K562 (cell line): ENCODE measurements at regions not wholly inside any gene's neighbourhood (a gene's known extent, or its start where the extent isn't known, plus 50 kb on each side); places are given as distances from the start of the nearest gene placed in this dataset.

Experiments
- ATAC-seq: fragments of 200-7000 bp; cut with Tn5 transposase; 3 replicates; pipeline ENCODE4 v1.9.1; 2020; ENCODE audit warnings: moderate library complexity
- BruUV-seq: library from RNA; stranded (reverse); fragments of 400-500 nt; replicated peaks from 2 replicates; lab custom pipeline; 2021; lab: Mats Ljungman, UMichigan
- CTCF ChIA-PET: fragments of 300-600 bp; formaldehyde crosslinking; extraction: SDS; loops from one replicate; lab custom pipeline; 2021; ENCODE audit warnings: low intra/inter-chr PET ratio; lab: Yijun Ruan, JAX
- POLR2A ChIA-PET: fragments of 300-600, 350-650 bp; sonication (Branson Sonifier 250); formaldehyde crosslinking; extraction: SDS; loops from one replicate; lab custom pipeline; 2021; ENCODE audit warnings: antibody characterized with exemption, inconsistent platforms; lab: Yijun Ruan, JAX
- DNase-seq, 4 experiments: peaks; one replicate each; pipeline versions ENCODE4 v3.0.0 to v3.0.0-alpha.2; 2011 to 2018; ENCODE audit warnings: low spot score in 3 of 4, mixed read lengths in 3 of 4; ENCODE audit errors: extremely low read depth in 1 of 4
- FAIRE-seq: peaks from 2 replicates; lab custom pipeline; 2011; peaks lifted over from hg19 to GRCh38; lab: Jason Lieb, UNC
- H2AFZ ChIP-seq: 2 replicates; pipeline ENCODE4 v1.6.0; 2011; ENCODE audit warnings: low read depth, low read length, control low read depth, inconsistent platforms
- H3K27ac ChIP-seq: fragments of 200-600 bp; 3 replicates; pipeline ENCODE4 v1.8.0; 2011; ENCODE audit warnings: low read depth, mild to moderate bottlenecking, control low read depth, inconsistent platforms, low read length, moderate library complexity, mixed read lengths; ENCODE audit errors: extremely low read depth
- H3K27me3 ChIP-seq, 2 experiments: fragments of 300-600 bp in 1 of 2; 2 replicates in 1 of 2; 3 replicates in 1 of 2; pipeline versions ENCODE4 v1.6.0 to v1.8.0; 2011; ENCODE audit warnings: inconsistent platforms in 2 of 2, low read length in 2 of 2, mild to moderate bottlenecking in 1 of 2, mixed read lengths in 1 of 2, moderate library complexity in 1 of 2; ENCODE audit not compliant: control insufficient read depth in 2 of 2, insufficient read depth in 2 of 2
- H3K36me3 ChIP-seq: fragments of 300-600 bp; 3 replicates; pipeline ENCODE4 v1.8.0; 2011; ENCODE audit warnings: mild to moderate bottlenecking, low read length, inconsistent platforms; ENCODE audit not compliant: control insufficient read depth, insufficient read depth
- H3K4me1 ChIP-seq, 2 experiments: fragments of 200-600 bp in 1 of 2; replicated peaks in 1 of 2; 2 replicates in 1 of 2; 3 replicates in 1 of 2; pipeline versions ENCODE4 v1.5.1 to v1.8.0; 2011; ENCODE audit warnings: inconsistent platforms in 2 of 2, low read length in 2 of 2, mild to moderate bottlenecking in 1 of 2, mixed read lengths in 1 of 2, moderate library complexity in 1 of 2; ENCODE audit not compliant: control insufficient read depth in 2 of 2, insufficient read depth in 2 of 2
- H3K4me2 ChIP-seq: 2 replicates; pipeline ENCODE4 v1.6.1; 2011; ENCODE audit warnings: low read length, control low read depth, inconsistent platforms, mixed read lengths; ENCODE audit not compliant: insufficient read depth
- H3K4me3 ChIP-seq: fragments of 200-600 bp; sonication (generic), shearing (Covaris generic); 2 replicates; pipeline ENCODE4 v1.5.1; 2016; ENCODE audit warnings: control low read depth, inconsistent platforms
- H3K79me2 ChIP-seq: fragments of 200-600 bp; 3 replicates; pipeline ENCODE4 v1.8.0; 2011; ENCODE audit warnings: low read length, inconsistent platforms; ENCODE audit not compliant: control insufficient read depth, insufficient read depth
- H3K9ac ChIP-seq, 2 experiments: 2 replicates each; pipeline versions ENCODE4 v1.6.0 to v1.6.1; 2011; ENCODE audit warnings: low read depth in 2 of 2, low read length in 2 of 2, control low read depth in 1 of 2, inconsistent platforms in 1 of 2, mild to moderate bottlenecking in 1 of 2, mixed read lengths in 1 of 2; ENCODE audit not compliant: insufficient read depth in 1 of 2
- H3K9me1 ChIP-seq: one replicate; pipeline ENCODE4 v1.6.0; 2011; ENCODE audit warnings: inconsistent platforms, mild to moderate bottlenecking, low read length, moderate library complexity; ENCODE audit not compliant: control insufficient read depth, insufficient read depth
- H3K9me3 ChIP-seq: replicated peaks from 2 replicates; pipeline ENCODE4 v1.5.1; 2011; ENCODE audit warnings: low read depth, low read length, inconsistent platforms; ENCODE audit not compliant: control insufficient read depth, insufficient read depth
- H4K20me1 ChIP-seq: replicated peaks from 2 replicates; pipeline ENCODE4 v1.6.1; 2011; ENCODE audit warnings: low read length, inconsistent platforms, mixed read lengths; ENCODE audit not compliant: control insufficient read depth, insufficient read depth
- CBX2 ChIP-seq: fragments of 200-600 bp; sonication (generic); IDR thresholded peaks from one replicate; pipeline ENCODE4 v1.6.1; 2012; ENCODE audit warnings: mild to moderate bottlenecking, low read length, inconsistent platforms; ENCODE audit not compliant: insufficient read depth, poor library complexity, severe bottlenecking
- CHD4 ChIP-seq: fragments of 200-600 bp; sonication (generic); IDR thresholded peaks from 3 replicates; pipeline ENCODE4 v1.6.1; 2012; ENCODE audit warnings: low read depth, mild to moderate bottlenecking, mixed read lengths, low read length, inconsistent platforms; ENCODE audit not compliant: insufficient read depth, insufficient replicate concordance, poor library complexity, severe bottlenecking
- KDM2B ChIP-seq: fragments of 250-450 bp; sonication (Bioruptor Pico); IDR thresholded peaks from 2 replicates; pipeline ENCODE4 v1.8.0; 2021; ENCODE audit warnings: mild to moderate bottlenecking, moderate library complexity
- MAFG ChIP-seq: fragments of 450-650 bp; conservative IDR thresholded peaks from 2 replicates; pipeline ENCODE4 v1.6.1; 2016; ENCODE audit warnings: missing genetic modification characterization, missing compliant biosample characterization
- RBM25 ChIP-seq: fragments of 200-400 bp; formaldehyde crosslinking; IDR thresholded peaks from 2 replicates; pipeline ENCODE4 v1.6.1; 2018; ENCODE audit warnings: low read length, low read depth, moderate library complexity; ENCODE audit not compliant: severe bottlenecking
- SMAD4 ChIP-seq: fragments of 250-450 bp; sonication (Bioruptor Pico); conservative IDR thresholded peaks from 2 replicates; pipeline ENCODE4 v1.8.0; 2021; ENCODE audit warnings: inconsistent platforms, mild to moderate bottlenecking, moderate library complexity
- STAG1 ChIP-seq: sonication (generic); formaldehyde crosslinking; IDR thresholded peaks from 2 replicates; pipeline ENCODE4 v1.5.0; 2020; ENCODE audit warnings: missing genetic modification reagents, borderline replicate concordance
- TEAD2 ChIP-seq: fragments of 450-650 bp; IDR thresholded peaks from 2 replicates; pipeline ENCODE4 v1.6.1; 2016; ENCODE audit warnings: missing genetic modification characterization, control low read depth, missing compliant biosample characterization
- ZNF239 ChIP-seq: fragments of 250-450 bp; sonication (Bioruptor Pico); IDR thresholded peaks from 2 replicates; pipeline ENCODE4 v1.4.0; 2020; ENCODE audit warnings: mild to moderate bottlenecking
- ZNF551 ChIP-seq: fragments of 250-450 bp; sonication (Bioruptor Pico); IDR thresholded peaks from 2 replicates; pipeline ENCODE4 v1.5.0; 2021; ENCODE audit warnings: mild to moderate bottlenecking, moderate library complexity
- ZNF766 ChIP-seq: fragments of 200-800 bp; sonication (Bioruptor generic); conservative IDR thresholded peaks from 2 replicates; pipeline ENCODE4 v1.6.1; 2016; ENCODE audit warnings: missing genetic modification characterization, missing compliant biosample characterization
- ZNF780A ChIP-seq: fragments of 250-450 bp; sonication (Bioruptor Pico); IDR thresholded peaks from 2 replicates; pipeline ENCODE4 v1.5.0; 2021; ENCODE audit warnings: mild to moderate bottlenecking
- in situ Hi-C: fragments of 300-500 bp; cut with MboI; formaldehyde crosslinking; loops from 4 replicates; pipeline ENCODE4 v1.15.0; 2018; ENCODE audit warnings: inconsistent platforms, mixed read lengths
- intact Hi-C: fragments of 100-400 bp; cut with micrococcal nuclease; formaldehyde crosslinking; loops from 2 replicates; pipeline ENCODE4 v1.14.2; 2022
- TF ChIP-seq, protein P1 (sequence below): fragments of 250-450 bp; sonication (Bioruptor Pico); IDR thresholded peaks from 2 replicates; pipeline ENCODE4 v1.8.0; 2022; ENCODE audit warnings: inconsistent platforms
- TF ChIP-seq, protein P2 (sequence below): sonication (generic); formaldehyde crosslinking; IDR thresholded peaks from 2 replicates; pipeline ENCODE4 v1.8.1; 2023; ENCODE audit warnings: mild to moderate bottlenecking, missing genetic modification reagents, moderate library complexity

DNA sequence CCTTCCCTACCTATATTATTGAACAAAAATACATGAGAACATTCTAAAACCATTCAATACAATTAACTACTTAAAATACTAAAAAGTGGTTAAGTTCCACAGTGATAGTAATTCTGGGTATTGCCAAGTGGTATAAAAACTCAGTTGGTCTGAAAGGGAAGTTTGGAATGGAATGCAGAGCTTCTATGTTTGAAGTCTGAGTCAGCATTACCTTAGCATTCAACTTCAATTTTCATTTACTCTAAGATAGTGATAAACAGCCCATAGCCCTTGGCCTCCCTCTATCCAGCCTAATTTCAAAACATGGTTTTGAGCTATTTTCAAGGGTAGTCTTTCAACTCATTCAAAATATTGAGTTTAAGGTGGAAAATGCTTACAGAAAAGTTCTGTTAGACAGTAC, 140.4 kb upstream of the ASCC3 start:
- Histone ChIP-seq H3K79me2 (no peaks in the 10 kb centered on the region), H3K36me3 (no peaks in the 10 kb centered on the region), H3K27me3 (no peaks in the 10 kb centered on the region), H3K9me1 (no peaks in the 10 kb centered on the region), H3K4me1 (no peaks in the 10 kb centered on the region), H3K27ac (no peak overlapping the region), H3K9ac (no peak overlapping the region), H3K9me3 (no peaks in the 10 kb centered on the region)
- intact Hi-C loops: no loop called here
- FAIRE-seq (no peak), ATAC-seq (no peak), DNase-seq (no peak)
- in situ Hi-C loops: no loop called here
- ChIA-PET POLR2A (no interaction called here), CTCF (no interaction called here)
- no peak for TF ChIP-seq RBM25
- no peak for TF ChIP-seq CHD4
- TF ChIP-seq TEAD2: no peak
- TF ChIP-seq, protein P1, sequence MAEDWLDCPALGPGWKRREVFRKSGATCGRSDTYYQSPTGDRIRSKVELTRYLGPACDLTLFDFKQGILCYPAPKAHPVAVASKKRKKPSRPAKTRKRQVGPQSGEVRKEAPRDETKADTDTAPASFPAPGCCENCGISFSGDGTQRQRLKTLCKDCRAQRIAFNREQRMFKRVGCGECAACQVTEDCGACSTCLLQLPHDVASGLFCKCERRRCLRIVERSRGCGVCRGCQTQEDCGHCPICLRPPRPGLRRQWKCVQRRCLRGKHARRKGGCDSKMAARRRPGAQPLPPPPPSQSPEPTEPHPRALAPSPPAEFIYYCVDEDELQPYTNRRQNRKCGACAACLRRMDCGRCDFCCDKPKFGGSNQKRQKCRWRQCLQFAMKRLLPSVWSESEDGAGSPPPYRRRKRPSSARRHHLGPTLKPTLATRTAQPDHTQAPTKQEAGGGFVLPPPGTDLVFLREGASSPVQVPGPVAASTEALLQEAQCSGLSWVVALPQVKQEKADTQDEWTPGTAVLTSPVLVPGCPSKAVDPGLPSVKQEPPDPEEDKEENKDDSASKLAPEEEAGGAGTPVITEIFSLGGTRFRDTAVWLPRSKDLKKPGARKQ (CRISPR knock-in tag): no peak
- no peak for TF ChIP-seq ZNF780A (CRISPR knock-in tag)
- TF ChIP-seq STAG1: no peak
- TF ChIP-seq ZNF766 (CRISPR knock-in tag): no peak
- no peak for TF ChIP-seq CBX2
- TF ChIP-seq SMAD4: no peak
- no peak for TF ChIP-seq ZNF239 (CRISPR knock-in tag)
- no peak for TF ChIP-seq ZNF551 (CRISPR knock-in tag)
- no peak for TF ChIP-seq MAFG (tag)
- TF ChIP-seq, protein P2, sequence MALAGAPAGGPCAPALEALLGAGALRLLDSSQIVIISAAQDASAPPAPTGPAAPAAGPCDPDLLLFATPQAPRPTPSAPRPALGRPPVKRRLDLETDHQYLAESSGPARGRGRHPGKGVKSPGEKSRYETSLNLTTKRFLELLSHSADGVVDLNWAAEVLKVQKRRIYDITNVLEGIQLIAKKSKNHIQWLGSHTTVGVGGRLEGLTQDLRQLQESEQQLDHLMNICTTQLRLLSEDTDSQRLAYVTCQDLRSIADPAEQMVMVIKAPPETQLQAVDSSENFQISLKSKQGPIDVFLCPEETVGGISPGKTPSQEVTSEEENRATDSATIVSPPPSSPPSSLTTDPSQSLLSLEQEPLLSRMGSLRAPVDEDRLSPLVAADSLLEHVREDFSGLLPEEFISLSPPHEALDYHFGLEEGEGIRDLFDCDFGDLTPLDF: no peak
- no peak for TF ChIP-seq KDM2B (CRISPR knock-in tag)
- TF ChIP-seq, all 486 proteins: peak for 0
- Histone ChIP-seq H2AFZ (no peak overlapping the region), H3K4me2 (no peak overlapping the region), H4K20me1 (no peaks in the 10 kb centered on the region), H3K4me3 (no peak overlapping the region)
- BruUV-seq: no TSS peak
